ENCODE measurements at regions not wholly inside any gene's neighbourhood (a gene's known extent, or its start where the extent isn't known, plus 50 kb on each side); places are given as distances from the start of the nearest gene placed in this dataset.

DNA sequence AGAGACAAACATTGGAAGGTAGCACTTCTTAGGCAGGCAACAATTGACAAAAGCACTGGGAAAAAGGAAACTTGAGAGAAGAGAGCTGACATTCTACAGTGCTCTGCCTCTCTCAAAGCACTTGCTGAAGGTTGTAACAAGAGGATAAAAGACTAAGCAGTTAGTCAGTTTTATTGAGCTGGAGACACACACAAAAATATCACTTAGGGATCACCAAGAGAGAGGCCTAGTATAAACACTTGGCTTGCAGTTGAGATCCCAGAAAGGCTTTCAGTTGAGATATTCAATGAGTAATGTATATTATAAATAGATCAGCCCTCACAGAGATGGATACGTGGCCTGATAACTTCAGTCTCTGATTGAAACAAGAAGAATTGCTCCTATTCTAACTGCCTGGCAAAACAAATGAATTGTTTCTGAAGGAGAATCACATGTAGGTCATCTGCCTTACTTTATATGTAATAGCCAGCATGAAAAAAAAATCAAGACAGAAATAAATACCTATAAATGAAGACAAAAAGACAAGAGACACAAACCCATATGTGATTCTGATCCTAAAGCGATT, 747.2 kb upstream of the MAN1A1 start:
- no peak for DNase-seq (ENCODE audit: low read depth)

GRCh38 chr6:120083186-120083585, 733.6 kb upstream of the MAN1A1 start:
- no peak for DNase-seq (ENCODE audit: low read depth)

DNA sequence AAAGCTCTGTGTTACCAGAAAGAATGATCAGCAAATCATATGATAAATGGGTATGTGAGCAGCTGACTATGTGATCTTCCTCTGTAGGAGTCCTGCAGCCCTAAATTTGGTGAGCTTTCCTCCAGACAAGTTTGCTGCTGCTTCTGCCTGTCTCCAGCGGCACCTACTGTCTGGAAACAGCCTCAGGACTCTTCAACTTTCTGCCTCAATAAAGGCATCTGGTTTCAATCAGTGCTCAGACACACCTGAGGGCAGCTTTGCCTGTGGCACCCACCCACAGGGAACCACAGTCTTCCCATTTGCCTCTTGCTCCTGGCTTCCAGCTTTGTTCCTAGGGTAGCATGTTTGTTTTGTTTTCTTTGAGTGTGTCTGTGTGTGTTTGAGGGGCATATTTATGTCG, 727.9 kb upstream of the MAN1A1 start:
- no peak for DNase-seq (ENCODE audit: low read depth)

DNA sequence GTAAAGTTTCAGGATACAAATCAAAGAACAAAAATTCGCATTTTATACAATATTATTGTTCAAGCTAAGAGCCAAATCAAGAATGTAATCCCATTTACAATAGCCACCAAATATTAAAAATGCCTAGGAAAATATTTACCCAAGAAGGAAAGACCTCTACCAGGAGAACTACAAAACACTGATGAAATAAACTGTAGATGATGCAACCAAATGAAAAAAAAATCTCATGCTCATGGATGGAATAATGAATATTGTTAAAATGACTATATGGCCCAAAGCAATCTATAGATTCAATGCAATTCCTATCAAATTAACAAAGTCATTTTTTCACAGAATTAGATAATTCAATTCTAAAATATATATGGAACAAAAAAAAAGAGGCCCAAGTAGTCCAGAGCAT, 708.8 kb upstream of the MAN1A1 start:
- no peak for DNase-seq (ENCODE audit: low read depth)

GRCh38 chr6:120056085-120056484, 706.5 kb upstream of the MAN1A1 start:
- no peak for DNase-seq (ENCODE audit: low read depth)

- no peak for DNase-seq (ENCODE audit: low read depth)
These were observed 705.5 kb upstream of the MAN1A1 start for GRCh38 chr6:120055071-120055470.

GRCh38 chr6:120039664-120040063, 690.1 kb upstream of the MAN1A1 start:
- DNase-seq (ENCODE audit: low read depth): no peak

GRCh38 chr6:120031837-120032236, 682.3 kb upstream of the MAN1A1 start:
- no peak for DNase-seq (ENCODE audit: low read depth)

- DNase-seq (ENCODE audit: low read depth): no peak
These were observed 677.2 kb upstream of the MAN1A1 start for GRCh38 chr6:120026791-120027190.

GRCh38 chr6:120010075-120010474, 660.5 kb upstream of the MAN1A1 start:
- no peak for DNase-seq (ENCODE audit: low read depth)

- no peak for DNase-seq (ENCODE audit: low read depth)
These were observed 655.9 kb upstream of the MAN1A1 start for GRCh38 chr6:120005292-120005976.

GRCh38 chr6:119986934-119987549, 637.5 kb upstream of the MAN1A1 start:
- DNase-seq (ENCODE audit: low read depth): no peak

DNA sequence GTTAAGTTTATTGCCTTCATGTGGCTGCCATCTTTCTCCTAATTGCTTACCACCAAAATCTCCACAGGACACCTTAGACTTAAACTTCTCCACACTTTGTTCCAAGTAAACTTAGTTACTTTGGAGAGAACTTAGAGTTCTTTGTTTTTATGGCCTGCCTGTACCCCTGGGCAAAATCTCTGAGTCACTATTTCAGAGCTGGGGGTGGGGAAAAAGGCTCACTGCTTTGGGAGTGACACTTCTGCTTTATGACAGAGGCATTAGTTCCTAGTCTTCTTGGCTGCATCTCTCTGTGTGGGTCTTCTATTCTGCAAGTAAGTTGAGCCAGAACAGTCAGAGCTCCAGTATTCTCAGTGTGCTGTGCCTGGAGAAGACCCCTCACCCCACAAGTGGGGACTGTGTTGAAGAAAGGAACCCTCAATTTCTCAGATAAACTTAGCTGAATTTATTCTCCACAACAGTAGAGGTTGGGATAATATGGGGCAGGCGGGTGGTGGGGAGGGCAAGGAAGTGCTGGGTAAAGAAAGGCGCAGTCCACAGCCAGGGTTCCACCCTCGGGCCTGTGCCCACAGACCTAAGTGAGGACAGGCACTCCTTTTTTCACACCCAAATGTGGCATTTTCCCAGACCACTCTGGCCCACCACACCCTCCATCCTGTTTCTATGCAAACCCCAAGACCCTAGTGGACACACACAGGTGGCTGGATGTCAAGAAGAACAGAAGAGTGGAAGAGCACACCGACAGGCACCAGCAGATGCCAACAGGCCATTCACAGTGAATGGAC, 636.6 kb upstream of the MAN1A1 start:
- no peak for DNase-seq (ENCODE audit: low read depth)

DNA sequence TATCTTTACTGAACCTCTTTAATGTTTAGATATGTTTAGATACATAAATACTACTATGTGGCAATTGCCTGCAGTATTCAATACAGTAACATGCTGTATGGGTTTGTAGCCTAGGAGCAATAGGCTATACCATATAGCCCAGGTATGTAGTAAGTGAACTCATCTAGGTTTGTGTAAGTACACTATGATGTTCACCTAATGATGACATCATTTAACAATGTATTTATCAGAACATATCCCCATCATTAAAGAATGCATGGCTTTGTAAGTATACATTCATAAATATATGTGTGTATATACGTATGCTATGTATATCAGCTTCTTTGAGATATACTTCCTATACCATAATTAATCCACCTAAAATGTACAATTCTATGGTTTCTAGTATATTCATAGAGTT, 631.2 kb upstream of the MAN1A1 start:
- DNase-seq (ENCODE audit: low read depth): no peak

- DNase-seq (ENCODE audit: low read depth): no peak
These were observed 630.3 kb upstream of the MAN1A1 start for GRCh38 chr6:119979862-119980261.

DNA sequence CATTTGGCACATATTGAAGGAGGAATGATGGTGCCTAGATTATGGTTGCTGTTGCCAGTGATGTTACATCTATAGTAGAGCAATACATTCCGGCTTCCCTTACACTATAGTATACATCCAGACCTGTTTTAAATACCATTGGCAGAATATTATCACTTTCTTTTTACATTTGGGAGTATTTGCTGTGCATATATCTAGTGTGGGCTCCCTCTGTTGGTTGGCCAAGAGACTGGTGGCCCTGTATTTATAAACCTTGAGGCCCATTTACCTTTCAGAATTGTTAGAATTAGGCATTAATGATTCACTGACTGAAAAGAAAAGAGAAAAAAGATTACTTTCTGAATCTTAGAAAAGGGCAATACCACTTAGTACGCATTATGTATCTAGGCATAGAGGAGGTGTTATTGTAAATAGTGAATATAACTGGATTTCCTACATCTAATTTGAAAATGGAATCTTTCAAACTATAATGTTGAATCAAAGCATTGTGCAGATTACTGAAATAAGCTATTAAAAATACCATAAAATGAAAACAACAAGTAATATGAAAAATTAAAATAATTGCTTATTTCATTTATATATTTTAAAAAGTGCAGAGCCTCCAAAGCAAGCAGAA, 628.8 kb upstream of the MAN1A1 start:
- no peak for DNase-seq (ENCODE audit: low read depth)

GRCh38 chr6:119974430-119975159, 625.0 kb upstream of the MAN1A1 start:
- DNase-seq (ENCODE audit: low read depth): no peak

GRCh38 chr6:119966484-119966883, 616.9 kb upstream of the MAN1A1 start:
- no peak for DNase-seq (ENCODE audit: low read depth)

DNA sequence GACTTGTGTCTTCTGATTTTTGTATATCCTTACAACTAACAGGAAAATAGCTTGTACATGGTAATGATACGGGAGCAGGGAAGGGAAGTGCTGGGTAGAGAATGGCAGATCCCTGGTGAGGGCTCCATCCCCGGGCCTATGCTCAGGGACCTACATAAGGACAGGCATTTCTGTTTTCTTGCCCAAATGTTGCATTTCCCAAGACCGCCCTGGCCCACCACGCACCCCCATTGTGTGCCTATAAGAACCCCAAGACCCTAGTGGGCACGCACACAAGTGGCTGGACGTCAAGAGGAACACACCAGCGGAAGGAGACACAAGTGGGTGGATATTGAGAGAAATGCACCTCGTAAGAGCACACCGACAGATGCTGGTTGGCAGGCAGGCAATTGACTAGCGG, 616.3 kb upstream of the MAN1A1 start:
- DNase-seq (ENCODE audit: low read depth): no peak

GRCh38 chr6:119965008-119965407, 615.4 kb upstream of the MAN1A1 start:
- no peak for DNase-seq (ENCODE audit: low read depth)

GRCh38 chr6:119962505-119962904, 612.9 kb upstream of the MAN1A1 start:
- no peak for DNase-seq (ENCODE audit: low read depth)

DNA sequence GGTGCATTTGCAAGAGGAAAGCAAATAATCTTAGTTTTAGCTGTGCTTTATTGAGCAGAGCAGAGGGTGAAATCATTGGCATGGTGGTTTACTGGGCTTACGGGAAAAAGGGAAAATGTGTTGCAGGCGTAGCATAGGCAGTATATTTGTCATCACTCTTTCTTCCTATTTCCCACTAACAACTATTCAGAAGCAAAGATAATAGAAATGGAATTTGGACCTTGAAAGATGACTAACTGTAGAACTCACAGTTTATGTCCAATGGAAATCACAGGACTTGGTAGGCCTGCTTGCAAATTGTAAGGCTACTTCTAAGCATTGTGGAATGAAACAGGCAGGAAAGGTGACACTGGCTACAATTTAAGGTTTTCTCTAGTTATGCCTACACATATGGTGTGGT, 611.9 kb upstream of the MAN1A1 start:
- DNase-seq (ENCODE audit: low read depth): no peak

Data from stimulated activated CD8-positive, alpha-beta memory T cell treated with anti-CD3 and anti-CD28 coated beads, Interleukin-7, amount 100 ng/mL, for 24 hours (primary cell).